CD14-positive monocyte (primary cell): ENCODE measurements at regions not wholly inside any gene's neighbourhood (a gene's known extent, or its start where the extent isn't known, plus 50 kb on each side); places are given as distances from the start of the nearest gene placed in this dataset.

Experiments used
- DNase-seq, 3 donors: peaks; one replicate each; pipeline ENCODE4 v3.0.0-alpha.2; 2011 to 2022
- H2AFZ ChIP-seq: 2 replicates; pipeline ENCODE4 v1.6.0; 2012; ENCODE audit warnings: mild to moderate bottlenecking, low read depth, low read length, inconsistent platforms; ENCODE audit not compliant: insufficient read depth, poor library complexity, severe bottlenecking
- H3K27ac ChIP-seq, 2 donors: 1 replicate in 1 of 2; 2 replicates in 1 of 2; pipeline ENCODE4 v1.5.1; 2012 to 2013; ENCODE audit warnings: low read length in 2 of 2, control low read depth in 1 of 2, inconsistent platforms in 1 of 2, low read depth in 1 of 2, mild to moderate bottlenecking in 1 of 2
- H3K27me3 ChIP-seq, 2 donors: one replicate each; pipeline versions ENCODE4 v1.6.0 to v1.6.1; 2011 to 2013; ENCODE audit warnings: low read length in 2 of 2; ENCODE audit not compliant: control insufficient read depth in 2 of 2, insufficient read depth in 2 of 2
- H3K36me3 ChIP-seq, 2 donors: replicated peaks in 1 of 2; 1 replicate in 1 of 2; 2 replicates in 1 of 2; pipeline versions ENCODE4 v1.5.1 to v1.6.1; 2012 to 2013; ENCODE audit warnings: low read length in 2 of 2, control low read depth in 1 of 2, inconsistent platforms in 1 of 2, mild to moderate bottlenecking in 1 of 2; ENCODE audit not compliant: insufficient read depth in 2 of 2, control insufficient read depth in 1 of 2
- H3K4me1 ChIP-seq, 2 donors: 1 replicate in 1 of 2; 2 replicates in 1 of 2; pipeline versions ENCODE4 v1.5.1 to v1.6.1; 2012 to 2013; ENCODE audit warnings: low read length in 2 of 2, control low read depth in 1 of 2, inconsistent platforms in 1 of 2, mild to moderate bottlenecking in 1 of 2, moderate library complexity in 1 of 2; ENCODE audit not compliant: insufficient read depth in 2 of 2, control insufficient read depth in 1 of 2
- H3K4me2 ChIP-seq: replicated peaks from 2 replicates; pipeline ENCODE3; 2012; ENCODE audit warnings: low read length, moderate library complexity, mild to moderate bottlenecking; ENCODE audit not compliant: poor library complexity, severe bottlenecking; ENCODE audit errors: extremely low read depth
- H3K4me3 ChIP-seq, 3 experiments: fragments of 200-600 bp in 1 of 3; sonication (generic) in 1 of 3; replicated peaks in 1 of 3; 1 replicate in 2 of 3; 2 replicates in 1 of 3; pipeline ENCODE4 v1.5.1; 2011 to 2013; ENCODE audit warnings: low read length in 3 of 3, mild to moderate bottlenecking in 3 of 3, control low read depth in 2 of 3, low read depth in 2 of 3, inconsistent platforms in 1 of 3, moderate library complexity in 1 of 3
- H3K79me2 ChIP-seq: 2 replicates; pipeline ENCODE4 v1.6.0; 2012; ENCODE audit warnings: mild to moderate bottlenecking, control low read depth, inconsistent platforms, low read length, moderate library complexity; ENCODE audit not compliant: insufficient read depth
- H3K9ac ChIP-seq: 2 replicates; pipeline ENCODE4 v1.6.0; 2017; ENCODE audit warnings: low read length, mild to moderate bottlenecking; ENCODE audit not compliant: insufficient read depth, poor library complexity, severe bottlenecking
- H3K9me3 ChIP-seq, 2 donors: replicated peaks in 1 of 2; 1 replicate in 1 of 2; 2 replicates in 1 of 2; pipeline versions ENCODE4 v1.5.1 to v1.6.1; 2012 to 2013; ENCODE audit warnings: low read length in 2 of 2, control low read depth in 1 of 2; ENCODE audit not compliant: control insufficient read depth in 1 of 2, insufficient read depth in 1 of 2
- H4K20me1 ChIP-seq: 2 replicates; pipeline ENCODE4 v1.6.0; 2012; ENCODE audit warnings: mild to moderate bottlenecking, low read length, control low read depth, moderate library complexity; ENCODE audit not compliant: insufficient read depth
- H3K27ac Mint-ChIP-seq, 7 donors: one replicate each; pipeline ENCODE4 v1.8.0; 2020; ENCODE audit warnings: mild to moderate bottlenecking in 7 of 7, mixed read lengths in 7 of 7, moderate library complexity in 6 of 7, inconsistent platforms in 2 of 7
- H3K27me3 Mint-ChIP-seq, 3 donors: one replicate each; pipeline ENCODE4 v1.8.0; 2021 to 2022; ENCODE audit warnings: low read depth in 3 of 3, mild to moderate bottlenecking in 3 of 3, mixed read lengths in 3 of 3, moderate library complexity in 3 of 3, inconsistent platforms in 1 of 3
- H3K36me3 Mint-ChIP-seq, 2 donors: one replicate each; pipeline ENCODE4 v1.8.0; 2020; ENCODE audit warnings: mixed read lengths in 2 of 2, inconsistent platforms in 1 of 2, mild to moderate bottlenecking in 1 of 2
- H3K4me1 Mint-ChIP-seq: one replicate; pipeline ENCODE4 v1.8.0; 2020; ENCODE audit warnings: mild to moderate bottlenecking, mixed read lengths
- H3K4me3 Mint-ChIP-seq, 2 donors: one replicate each; pipeline ENCODE4 v1.8.0; 2020; ENCODE audit warnings: mild to moderate bottlenecking in 2 of 2, mixed read lengths in 2 of 2, moderate library complexity in 1 of 2
- H3K9me3 Mint-ChIP-seq, 7 donors: one replicate each; pipeline ENCODE4 v1.8.0; 2020 to 2022; ENCODE audit warnings: mixed read lengths in 7 of 7, mild to moderate bottlenecking in 6 of 7, moderate library complexity in 6 of 7, inconsistent platforms in 2 of 7
- CTCF ChIP-seq: fragments of 200-600 bp; IDR thresholded peaks from one replicate; pipeline ENCODE4 v1.8.0; 2022; ENCODE audit warnings: antibody characterized with exemption, mild to moderate bottlenecking
- WGBS: methylation state at CpG from one replicate; pipeline ENCODE4 v1.1.5; 2013; ENCODE audit warnings: missing lambda C conversion rate; ENCODE audit not compliant: insufficient coverage; 5-methylcytosine and 5-hydroxymethylcytosine counted together
- intact Hi-C, 2 donors: fragments of 100-400 bp; cut with micrococcal nuclease; formaldehyde crosslinking; loops; one replicate each; pipeline versions ENCODE4 v1.15.0 to v1.15.1; 2023

GRCh38 chr11:70732881-70733196, 334.5 kb downstream of the CTTN start:
- Mint-ChIP-seq H3K27me3 (peaks cover 1 to 4% (median 2%) of the 10 kb centered on the region in 3 donors), H3K9me3 (no peaks in the 10 kb centered on the region), H3K4me1 (no peaks in the 10 kb centered on the region), H3K36me3 (no peaks in the 10 kb centered on the region), H3K27ac (no peak overlapping the region), H3K4me3 (no peak overlapping the region)
- intact Hi-C loops = no loop called here
- Histone ChIP-seq H3K4me2 (no peak overlapping the region), H3K27ac (no peak overlapping the region), H3K79me2 (no peaks in the 10 kb centered on the region), H4K20me1 (no peaks in the 10 kb centered on the region), H3K36me3 (no peaks in the 10 kb centered on the region), H3K9ac (no peak overlapping the region), H3K27me3 (no peaks in the 10 kb centered on the region), H2AFZ (no peak overlapping the region), H3K4me3 (no peak overlapping the region), H3K9me3 (no peaks in the 10 kb centered on the region), H3K4me1 (no peaks in the 10 kb centered on the region)
- TF ChIP-seq CTCF = no peak
- 96% methylated on average over 16 of the region's 16 CpGs for WGBS
- no peak for DNase-seq

GRCh38 chr11:70733327-70734325, 335.3 kb downstream of the CTTN start:
- Mint-ChIP-seq H3K4me1 (no peaks in the 10 kb centered on the region), H3K4me3 (no peak overlapping the region), H3K27ac (peak overlapping the region in 1 of 7 donors; percentile 48), H3K36me3 (no peaks in the 10 kb centered on the region), H3K9me3 (no peaks in the 10 kb centered on the region), H3K27me3 (peaks cover 0 to 2% (median 1%) of the 10 kb centered on the region in 3 donors)
- Histone ChIP-seq H3K27ac (no peak overlapping the region), H3K4me3 (no peak overlapping the region), H2AFZ (no peak overlapping the region), H4K20me1 (no peaks in the 10 kb centered on the region), H3K4me2 (no peak overlapping the region), H3K79me2 (no peaks in the 10 kb centered on the region), H3K4me1 (no peaks in the 10 kb centered on the region), H3K9me3 (no peaks in the 10 kb centered on the region), H3K27me3 (no peaks in the 10 kb centered on the region), H3K9ac (no peak overlapping the region), H3K36me3 (no peaks in the 10 kb centered on the region)
- no peak for DNase-seq
- 94% methylated on average over 20 of the region's 21 CpGs for WGBS
- intact Hi-C loops = no loop called here
- no peak for TF ChIP-seq CTCF
